ENCODE measurements at regions not wholly inside any gene's neighbourhood (a gene's known extent, or its start where the extent isn't known, plus 50 kb on each side); places are given as distances from the start of the nearest gene placed in this dataset.
"Not testable (repeated sequence)": the region's sequence is repeated elsewhere in the genome, so short reads cannot be mapped to it uniquely, and the experiment has no call there.

- DNase-seq (ENCODE audit: low read depth), result no peak
Observed at GRCh38 chr15:100720406-100720967, 118.1 kb downstream of the ASB7 start.

- DNase-seq (ENCODE audit: low read depth), result peak; percentile 97
Observed at GRCh38 chr15:100721758-100722550, 119.6 kb downstream of the ASB7 start.

- no peak for DNase-seq (ENCODE audit: low read depth)
Observed at GRCh38 chr15:100722551-100723314, 120.3 kb downstream of the ASB7 start.

- DNase-seq (ENCODE audit: low read depth), result no peak
Observed at GRCh38 chr15:100723315-100723801, 121.0 kb downstream of the ASB7 start.

GRCh38 chr15:100725121-100726069 is 123.0 kb downstream of the ASB7 start:
- DNase-seq (ENCODE audit: low read depth), result peak; percentile 68

- DNase-seq (ENCODE audit: low read depth), result no peak
Observed at GRCh38 chr15:100726070-100726420, 123.7 kb downstream of the ASB7 start.

- DNase-seq (ENCODE audit: low read depth), result no peak
Observed at GRCh38 chr15:100726421-100727190, 124.2 kb downstream of the ASB7 start.

- no peak for DNase-seq (ENCODE audit: low read depth)
Observed at GRCh38 chr15:100727291-100727851, 125.0 kb downstream of the ASB7 start.

GRCh38 chr15:100728371-100729201 is 126.2 kb downstream of the ASB7 start:
- no peak for DNase-seq (ENCODE audit: low read depth)

GRCh38 chr15:100729461-100729860 is 127.1 kb downstream of the ASB7 start:
- no peak for DNase-seq (ENCODE audit: low read depth)

GRCh38 chr15:100730129-100730528 is 127.7 kb downstream of the ASB7 start:
- no peak for DNase-seq (ENCODE audit: low read depth)

GRCh38 chr15:100730655-100731266 is 128.4 kb downstream of the ASB7 start:
- no peak for DNase-seq (ENCODE audit: low read depth)

- no peak for DNase-seq (ENCODE audit: low read depth)
Observed at GRCh38 chr15:100731267-100732152, 129.1 kb downstream of the ASB7 start.

- no peak for DNase-seq (ENCODE audit: low read depth)
Observed at GRCh38 chr15:100732211-100733055, 130.0 kb downstream of the ASB7 start.

- DNase-seq (ENCODE audit: low read depth), result no peak
Observed at GRCh38 chr15:100733101-100733842, 130.9 kb downstream of the ASB7 start.

GRCh38 chr15:100733843-100734185 is 131.4 kb downstream of the ASB7 start:
- DNase-seq (ENCODE audit: low read depth), result not testable (repeated sequence)

- no peak for DNase-seq (ENCODE audit: low read depth)
Observed at GRCh38 chr15:100734586-100734985, 132.2 kb downstream of the ASB7 start.
